Tibial nerve (tissue), 3 donors: ENCODE measurements at regions not wholly inside any gene's neighbourhood (a gene's known extent, or its start where the extent isn't known, plus 50 kb on each side); places are given as distances from the start of the nearest gene placed in this dataset.

Experiments used
- CTCF ChIP-seq, 5 experiments: fragments of 200-600 bp in 3 of 5; fragments of 450-650 bp in 2 of 5; sonication (generic) in 3 of 5; IDR thresholded peaks; one replicate each; pipeline ENCODE4 v1.5.1; 2016 to 2019; ENCODE audit warnings: antibody characterized with exemption in 5 of 5, mild to moderate bottlenecking in 3 of 5, moderate library complexity in 2 of 5
- POLR2A ChIP-seq, 2 donors: fragments of 450-650 bp; IDR thresholded peaks; one replicate each; pipeline ENCODE4 v1.6.1; 2017; ENCODE audit warnings: antibody characterized with exemption in 2 of 2, mild to moderate bottlenecking in 2 of 2, moderate library complexity in 2 of 2

- no peak for TF ChIP-seq POLR2A (IDR thresholded peaks at IDR 0.05)
- TF ChIP-seq CTCF (IDR thresholded peaks at IDR 0.05) = no peak
These were observed 249.7 kb upstream of the SYNCRIP start for GRCh38 chr6:85892346-85892745.
